Glutamatergic neuron (in vitro differentiated cells): ENCODE measurements at regions not wholly inside any gene's neighbourhood (a gene's known extent, or its start where the extent isn't known, plus 50 kb on each side); places are given as distances from the start of the nearest gene placed in this dataset.

ENCODE experiments used
- DNase-seq: peaks from one replicate; pipeline ENCODE4 v3.0.0; 2022
- H3K27ac Mint-ChIP-seq: one replicate; pipeline ENCODE4 v1.8.0; 2020; ENCODE audit warnings: mild to moderate bottlenecking, mixed read lengths, inconsistent platforms; ENCODE audit not compliant: unreplicated experiment
- H3K27me3 Mint-ChIP-seq: one replicate; pipeline ENCODE4 v1.8.0; 2020; ENCODE audit warnings: mild to moderate bottlenecking, moderate library complexity, mixed read lengths, inconsistent platforms; ENCODE audit not compliant: unreplicated experiment
- H3K36me3 Mint-ChIP-seq: one replicate; pipeline ENCODE4 v1.8.0; 2020; ENCODE audit warnings: mild to moderate bottlenecking, mixed read lengths, inconsistent platforms; ENCODE audit not compliant: unreplicated experiment
- H3K4me1 Mint-ChIP-seq: one replicate; pipeline ENCODE4 v1.8.0; 2020; ENCODE audit warnings: mild to moderate bottlenecking, low read depth, mixed read lengths, inconsistent platforms; ENCODE audit not compliant: unreplicated experiment
- H3K4me3 Mint-ChIP-seq: one replicate; pipeline ENCODE4 v1.8.0; 2020; ENCODE audit warnings: mild to moderate bottlenecking, mixed read lengths, inconsistent platforms; ENCODE audit not compliant: unreplicated experiment
- H3K9me3 Mint-ChIP-seq: one replicate; pipeline ENCODE4 v1.8.0; 2020; ENCODE audit warnings: mild to moderate bottlenecking, moderate library complexity, mixed read lengths, inconsistent platforms; ENCODE audit not compliant: unreplicated experiment
- TF ChIP-seq, protein P1 (sequence below): fragments of 200-600 bp; sonication (generic); IDR thresholded peaks from one replicate; pipeline ENCODE4 v1.5.0; 2021; ENCODE audit not compliant: partially characterized antibody, unreplicated experiment

DNA sequence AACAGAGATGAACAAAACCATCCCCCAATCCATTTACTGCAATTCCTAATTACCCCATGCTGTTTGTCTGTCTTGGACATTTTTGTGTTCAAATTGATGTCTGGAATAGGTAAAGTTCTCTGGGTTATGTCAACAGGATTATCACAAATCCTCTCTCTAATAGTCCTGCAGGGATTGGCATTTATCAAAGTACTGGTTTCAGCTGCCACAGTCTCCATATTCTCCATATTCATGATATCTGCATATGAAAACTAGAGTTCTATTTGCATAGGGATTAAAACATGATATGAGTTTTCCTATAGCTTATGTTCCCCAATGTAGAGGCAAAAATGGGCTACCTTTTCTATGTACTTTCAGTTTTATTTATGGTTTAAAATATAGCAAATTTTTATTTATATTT, 355.8 kb downstream of the ADRA2A start:
- Mint-ChIP-seq H3K27me3 (no peaks in the 10 kb centered on the region), H3K9me3 (no peaks in the 10 kb centered on the region), H3K36me3 (no peaks in the 10 kb centered on the region), H3K27ac (no peak overlapping the region), H3K4me1 (no peaks in the 10 kb centered on the region), H3K4me3 (no peak overlapping the region)
- DNase-seq, result no peak
- TF ChIP-seq, protein P1, sequence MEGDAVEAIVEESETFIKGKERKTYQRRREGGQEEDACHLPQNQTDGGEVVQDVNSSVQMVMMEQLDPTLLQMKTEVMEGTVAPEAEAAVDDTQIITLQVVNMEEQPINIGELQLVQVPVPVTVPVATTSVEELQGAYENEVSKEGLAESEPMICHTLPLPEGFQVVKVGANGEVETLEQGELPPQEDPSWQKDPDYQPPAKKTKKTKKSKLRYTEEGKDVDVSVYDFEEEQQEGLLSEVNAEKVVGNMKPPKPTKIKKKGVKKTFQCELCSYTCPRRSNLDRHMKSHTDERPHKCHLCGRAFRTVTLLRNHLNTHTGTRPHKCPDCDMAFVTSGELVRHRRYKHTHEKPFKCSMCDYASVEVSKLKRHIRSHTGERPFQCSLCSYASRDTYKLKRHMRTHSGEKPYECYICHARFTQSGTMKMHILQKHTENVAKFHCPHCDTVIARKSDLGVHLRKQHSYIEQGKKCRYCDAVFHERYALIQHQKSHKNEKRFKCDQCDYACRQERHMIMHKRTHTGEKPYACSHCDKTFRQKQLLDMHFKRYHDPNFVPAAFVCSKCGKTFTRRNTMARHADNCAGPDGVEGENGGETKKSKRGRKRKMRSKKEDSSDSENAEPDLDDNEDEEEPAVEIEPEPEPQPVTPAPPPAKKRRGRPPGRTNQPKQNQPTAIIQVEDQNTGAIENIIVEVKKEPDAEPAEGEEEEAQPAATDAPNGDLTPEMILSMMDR, result no peak

DNA sequence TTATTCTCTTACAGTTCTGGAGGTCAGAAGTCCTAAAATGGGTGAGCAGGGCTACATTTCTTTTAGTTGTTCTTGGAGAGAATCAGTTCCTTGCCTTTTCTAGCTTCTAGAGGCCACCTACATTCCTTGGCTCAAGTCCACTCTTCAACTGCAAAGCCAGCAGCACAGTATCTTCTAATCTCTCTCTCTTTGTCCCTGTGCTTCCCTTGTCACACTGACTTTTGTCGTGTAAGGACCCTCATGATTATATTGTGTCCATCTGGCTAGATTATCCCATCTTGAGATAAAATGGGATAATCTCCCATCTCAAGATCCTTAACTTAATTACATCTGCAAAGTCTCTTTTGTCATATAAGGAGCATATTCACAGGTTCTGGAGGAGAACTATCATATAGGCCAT, 359.0 kb downstream of the ADRA2A start:
- TF ChIP-seq, protein P1, result no peak
- H3K27ac Mint-ChIP-seq, result no peak overlapping the region
- DNase-seq, result no peak

DNA sequence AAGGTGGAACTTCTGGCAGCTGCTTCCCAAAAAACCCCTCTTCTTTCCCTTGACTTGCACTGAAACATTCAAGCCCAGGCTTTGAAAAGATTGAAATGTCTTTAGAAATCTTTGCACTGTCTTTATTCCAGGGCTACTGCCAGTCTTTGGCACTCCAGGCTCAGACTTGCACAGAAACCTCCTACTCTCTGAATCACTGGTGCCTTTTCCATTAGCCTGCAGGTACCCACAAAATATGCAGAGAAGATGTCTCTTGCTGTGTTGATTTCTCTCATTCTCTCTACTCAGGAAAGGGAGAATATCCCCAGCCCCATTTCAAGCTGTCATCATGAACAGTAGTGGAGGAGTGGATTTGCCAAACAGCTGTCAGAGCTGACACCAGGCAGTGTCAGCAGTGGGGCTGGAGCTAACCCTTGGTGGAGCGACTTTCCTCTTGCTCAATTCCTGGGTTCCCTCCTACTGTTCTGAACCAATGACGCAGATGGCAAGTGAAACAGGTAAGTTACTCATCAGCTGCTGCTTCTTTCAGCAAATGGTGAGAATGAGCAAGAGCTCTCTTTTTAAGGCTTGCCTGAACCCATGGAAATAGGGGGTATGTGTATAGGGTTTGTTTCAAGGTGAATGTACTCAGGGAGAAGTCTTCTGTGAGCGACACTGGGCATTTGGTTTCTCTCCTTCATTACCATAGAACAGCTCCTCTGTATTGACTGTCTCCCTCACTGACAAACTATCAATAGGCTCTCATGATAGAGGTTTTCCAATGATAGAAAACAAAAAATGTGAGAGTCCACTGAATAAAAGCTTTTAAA, 362.4 kb downstream of the ADRA2A start:
- no peaks in the 10 kb centered on the region for H3K9me3 Mint-ChIP-seq
- H3K27ac Mint-ChIP-seq, result no peak overlapping the region
- H3K27me3 Mint-ChIP-seq, result peaks cover 3% of the 10 kb centered on the region
- no peaks in the 10 kb centered on the region for H3K36me3 Mint-ChIP-seq
- TF ChIP-seq, protein P1, result no peak
- DNase-seq, result no peak
- H3K4me3 Mint-ChIP-seq, result no peak overlapping the region
- no peaks in the 10 kb centered on the region for H3K4me1 Mint-ChIP-seq

More for the DNA sequence above, 359.0 kb downstream of the ADRA2A start:
- Mint-ChIP-seq H3K4me1 (no peaks in the 10 kb centered on the region), H3K36me3 (no peaks in the 10 kb centered on the region), H3K27me3 (no peaks in the 10 kb centered on the region), H3K4me3 (no peak overlapping the region), H3K9me3 (no peaks in the 10 kb centered on the region)

DNA sequence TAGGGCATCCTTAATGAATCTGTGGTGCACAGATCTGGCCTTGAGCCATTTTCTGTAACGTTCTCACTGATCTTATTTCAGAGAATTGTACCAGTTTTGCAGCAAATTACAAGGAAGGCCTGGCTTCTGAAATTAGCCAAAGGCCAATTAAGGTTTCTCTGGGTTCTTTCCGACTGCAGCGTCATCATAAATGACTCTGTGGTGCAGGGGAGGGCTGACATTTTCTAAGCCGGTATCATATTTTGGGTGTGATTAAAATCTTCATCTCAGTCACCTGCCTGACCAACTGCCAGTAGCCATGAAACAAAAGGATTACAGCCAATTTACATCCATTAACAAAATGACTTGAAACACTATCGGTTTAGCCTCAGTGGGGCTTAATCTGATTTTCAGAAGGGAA, 363.7 kb downstream of the ADRA2A start:
- TF ChIP-seq, protein P1, result no peak
- Mint-ChIP-seq H3K4me3 (no peak overlapping the region), H3K27ac (no peak overlapping the region), H3K27me3 (peaks cover 3% of the 10 kb centered on the region), H3K4me1 (no peaks in the 10 kb centered on the region), H3K9me3 (no peaks in the 10 kb centered on the region), H3K36me3 (no peaks in the 10 kb centered on the region)
- no peak for DNase-seq

DNA sequence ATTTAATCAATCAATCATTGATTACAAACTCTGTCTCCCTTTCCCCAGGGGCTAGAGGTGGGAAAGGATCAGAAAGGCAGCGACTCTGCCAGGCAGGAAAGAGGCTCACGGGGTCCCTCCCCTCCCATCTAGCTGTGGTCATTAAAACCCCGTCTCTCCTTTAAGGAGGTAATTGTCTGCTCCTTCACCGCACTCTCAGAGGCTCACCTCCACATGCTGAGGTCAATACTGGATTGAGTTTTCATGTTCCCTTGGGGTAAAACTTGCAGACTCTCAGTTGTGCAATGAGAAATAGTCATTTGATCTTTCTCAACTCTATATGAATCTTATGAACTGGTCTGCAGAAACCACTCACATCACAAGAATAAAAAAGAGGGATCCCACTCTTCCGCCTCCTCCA, 368.8 kb downstream of the ADRA2A start:
- Mint-ChIP-seq H3K27ac (no peak overlapping the region), H3K4me1 (no peaks in the 10 kb centered on the region), H3K36me3 (no peaks in the 10 kb centered on the region), H3K9me3 (no peaks in the 10 kb centered on the region), H3K27me3 (peaks cover 3% of the 10 kb centered on the region), H3K4me3 (no peak overlapping the region)
- TF ChIP-seq, protein P1, result no peak
- no peak for DNase-seq
